UCSD-AML1 (cell line): ENCODE measurements at regions not wholly inside any gene's neighbourhood (a gene's known extent, or its start where the extent isn't known, plus 50 kb on each side); places are given as distances from the start of the nearest gene placed in this dataset.

ENCODE experiments used
- DNase-seq: peaks from one replicate; lab custom pipeline; 2025; ENCODE audit not compliant: unreplicated experiment; lab: John Stamatoyannopoulos, UW

GRCh38 chr7:106485919-106486318 lies 175.0 kb downstream of the CCDC71L start:
- no peak for DNase-seq

GRCh38 chr7:106485031-106485551 lies 175.9 kb downstream of the CCDC71L start:
- no peak for DNase-seq

GRCh38 chr7:106484562-106484961 lies 176.4 kb downstream of the CCDC71L start:
- DNase-seq: no peak

GRCh38 chr7:106482091-106482490 lies 178.9 kb downstream of the CCDC71L start:
- no peak for DNase-seq

- DNase-seq: no peak
Observed at GRCh38 chr7:106480616-106481031, 180.3 kb downstream of the CCDC71L start.

- no peak for DNase-seq
Observed at GRCh38 chr7:106480161-106480579, 180.8 kb downstream of the CCDC71L start.

DNA sequence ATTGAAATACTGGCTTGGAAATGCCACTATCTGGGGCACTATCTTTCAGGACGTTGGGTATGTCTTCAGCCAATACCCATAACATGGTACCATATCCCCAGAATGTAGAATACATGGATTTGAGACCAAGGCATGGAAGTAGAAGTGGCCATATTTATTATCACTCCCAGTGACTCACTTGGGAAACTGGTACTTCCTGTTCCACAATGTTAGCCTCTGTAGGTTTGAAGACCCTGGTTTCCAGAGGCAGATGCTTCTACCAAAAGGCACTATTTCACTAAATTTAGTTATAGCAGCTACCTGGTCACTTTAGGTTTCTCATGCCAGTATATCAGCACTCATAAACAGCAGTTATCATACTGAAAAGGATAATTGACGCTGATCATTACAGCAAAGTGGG lies 184.2 kb downstream of the CCDC71L start:
- DNase-seq: no peak

- no peak for DNase-seq
Observed at GRCh38 chr7:106472741-106473140, 188.0 kb upstream of the NAMPT start.

GRCh38 chr7:106471686-106472440 lies 187.1 kb upstream of the NAMPT start:
- no peak for DNase-seq

- no peak for DNase-seq
Observed at GRCh38 chr7:106471021-106471420, 186.2 kb upstream of the NAMPT start.

DNA sequence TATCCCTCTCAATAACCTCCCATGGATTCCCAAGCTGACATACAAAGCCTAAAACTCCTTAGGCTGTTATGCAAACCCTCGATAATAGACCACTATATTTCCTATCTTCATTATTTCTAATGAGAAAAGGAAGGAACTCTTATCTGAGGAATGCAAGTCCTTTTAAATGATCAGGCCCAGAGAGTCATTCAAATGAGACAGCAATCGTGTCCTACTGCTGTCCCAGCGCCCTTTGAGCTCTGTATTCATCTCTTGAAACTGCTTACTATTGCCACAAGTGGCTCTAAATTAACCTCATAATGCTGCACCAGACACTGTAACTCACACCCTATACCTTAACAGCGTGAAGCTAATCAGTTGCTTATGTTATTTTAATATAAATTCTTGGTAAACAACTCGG lies 182.1 kb upstream of the NAMPT start:
- DNase-seq: no peak

DNA sequence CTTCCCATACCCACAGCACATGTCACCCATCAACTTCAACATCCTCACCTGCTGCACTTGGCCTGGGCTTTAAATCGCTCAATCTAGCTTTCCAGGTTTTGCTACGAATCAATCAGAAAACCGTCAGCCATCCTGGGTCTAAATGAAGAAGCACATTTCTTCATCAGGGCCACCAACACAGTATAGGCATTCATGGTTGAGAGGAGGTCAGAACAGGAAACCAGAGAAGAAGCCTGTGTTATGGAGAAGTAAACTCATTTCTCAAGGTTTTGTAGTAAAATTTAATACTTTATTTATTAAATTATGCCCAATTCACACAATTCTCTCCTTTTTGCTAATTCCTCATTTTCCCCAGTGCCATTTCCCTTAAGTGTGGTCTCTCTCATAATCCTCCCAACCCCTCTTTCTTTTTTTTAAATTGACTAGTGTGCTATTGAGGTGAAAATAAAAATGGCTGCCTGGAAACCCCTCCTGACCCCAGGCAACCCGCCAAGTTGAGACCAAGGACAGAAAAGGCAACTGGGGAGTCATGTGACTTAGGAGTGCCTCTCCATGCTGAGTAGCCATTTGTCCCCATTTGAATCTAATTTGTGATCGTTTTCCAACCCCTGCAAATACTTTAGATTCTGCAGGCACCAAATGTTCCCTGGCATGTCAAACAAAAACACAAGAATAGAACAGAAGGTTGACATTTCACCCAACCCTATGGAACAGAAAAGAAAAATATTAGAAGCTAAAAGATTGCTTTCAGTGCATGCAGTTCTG lies 181.1 kb upstream of the NAMPT start:
- no peak for DNase-seq

- no peak for DNase-seq
Observed at GRCh38 chr7:106464651-106465050, 179.9 kb upstream of the NAMPT start.

GRCh38 chr7:106463851-106464611 lies 179.2 kb upstream of the NAMPT start:
- no peak for DNase-seq

DNA sequence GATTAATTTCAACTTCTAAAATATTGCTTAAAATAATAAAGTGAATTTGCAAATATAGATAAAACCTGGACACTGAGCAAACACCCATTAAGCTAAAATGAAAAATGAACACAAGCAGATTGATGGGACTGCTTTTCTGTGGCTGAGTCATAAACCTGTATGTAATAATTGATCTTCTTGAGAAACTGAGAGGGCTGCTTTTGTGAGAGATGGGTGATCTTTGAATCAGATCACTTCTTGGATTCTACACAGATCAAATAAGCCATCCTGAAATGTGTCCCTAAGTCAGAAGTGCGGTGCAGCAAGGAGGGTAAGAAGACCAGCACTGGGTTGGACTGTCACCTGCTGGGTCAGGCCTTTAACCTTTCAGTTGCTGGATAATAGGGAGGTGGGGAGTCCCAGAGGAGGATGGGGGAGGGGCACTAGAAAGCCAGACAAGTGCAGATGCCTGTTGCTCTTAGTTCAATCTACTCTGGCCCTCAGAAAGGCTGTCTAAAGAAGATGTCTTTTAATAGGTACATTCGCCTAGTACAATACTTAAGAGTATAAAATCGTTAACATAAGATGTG lies 178.2 kb upstream of the NAMPT start:
- no peak for DNase-seq

GRCh38 chr7:106462365-106462859 lies 177.6 kb upstream of the NAMPT start:
- DNase-seq: no peak

GRCh38 chr7:106460792-106461254 lies 176.0 kb upstream of the NAMPT start:
- no peak for DNase-seq

DNA sequence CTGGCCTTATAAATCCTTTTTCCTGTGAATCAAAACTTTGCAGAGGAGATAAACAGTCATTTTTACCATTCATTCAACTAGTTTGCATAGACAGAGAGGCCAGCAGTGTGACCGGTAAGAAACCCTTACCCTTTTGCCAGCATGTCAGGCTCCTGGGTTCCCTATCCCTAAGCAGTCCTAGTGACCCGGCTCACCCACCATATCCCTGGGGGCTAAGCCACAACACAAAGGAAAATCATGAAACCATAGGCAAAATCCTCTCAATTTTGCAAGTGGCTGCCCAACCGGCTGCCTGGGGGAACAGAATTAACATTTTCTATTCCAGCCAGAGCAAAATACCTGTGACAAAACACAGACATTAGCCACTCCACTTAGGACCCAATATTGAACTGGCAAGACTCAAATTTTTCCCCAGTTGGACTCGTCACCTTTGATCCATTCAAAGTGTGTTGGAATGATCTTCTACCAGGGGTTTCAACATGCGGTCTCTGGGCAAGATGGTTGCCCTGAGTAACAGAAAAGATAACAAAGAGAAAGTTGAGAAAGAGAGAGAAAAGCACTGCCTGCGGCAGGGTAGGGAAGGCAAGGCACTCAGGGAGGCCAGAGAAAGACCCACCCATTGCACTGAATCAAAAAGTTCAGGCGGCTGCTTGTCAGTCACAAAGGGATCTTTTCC lies 174.8 kb upstream of the NAMPT start:
- DNase-seq: no peak

DNA sequence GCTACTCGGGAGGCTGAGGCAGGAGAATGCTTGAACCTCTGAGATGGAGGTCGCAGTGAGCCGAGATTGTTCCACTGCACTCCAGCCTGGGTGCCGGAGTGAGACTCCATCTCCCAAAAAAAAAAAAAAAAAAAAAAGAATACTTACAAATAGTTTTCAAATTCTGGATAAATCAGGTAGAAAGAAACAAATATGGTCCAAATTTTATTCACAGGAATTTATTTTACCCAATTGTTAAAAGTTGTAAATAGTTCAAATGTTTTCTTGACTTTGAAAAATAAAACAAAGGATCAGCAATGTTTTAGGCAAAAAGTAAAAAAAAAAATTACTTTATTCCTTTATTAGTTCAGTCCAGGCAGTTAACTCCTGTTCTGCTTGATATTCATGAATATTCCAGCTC lies 172.9 kb upstream of the NAMPT start:
- DNase-seq: no peak

GRCh38 chr7:106456329-106456728 lies 171.5 kb upstream of the NAMPT start:
- no peak for DNase-seq
